B cell (primary cell): ENCODE measurements at regions not wholly inside any gene's neighbourhood (a gene's known extent, or its start where the extent isn't known, plus 50 kb on each side); places are given as distances from the start of the nearest gene placed in this dataset.

Experiments used
- EZH2 ChIP-seq: IDR thresholded peaks from 2 replicates; pipeline ENCODE4 v1.6.1; 2012; ENCODE audit warnings: borderline replicate concordance, low read depth, mild to moderate bottlenecking, moderate library complexity, low read length; ENCODE audit not compliant: insufficient read depth, poor library complexity, severe bottlenecking
- TF ChIP-seq, protein P1 (sequence below): fragments of 200-600 bp; IDR thresholded peaks from one replicate; pipeline ENCODE4 v1.8.0; 2022; ENCODE audit warnings: antibody characterized with exemption, mild to moderate bottlenecking

- TF ChIP-seq, protein P1, sequence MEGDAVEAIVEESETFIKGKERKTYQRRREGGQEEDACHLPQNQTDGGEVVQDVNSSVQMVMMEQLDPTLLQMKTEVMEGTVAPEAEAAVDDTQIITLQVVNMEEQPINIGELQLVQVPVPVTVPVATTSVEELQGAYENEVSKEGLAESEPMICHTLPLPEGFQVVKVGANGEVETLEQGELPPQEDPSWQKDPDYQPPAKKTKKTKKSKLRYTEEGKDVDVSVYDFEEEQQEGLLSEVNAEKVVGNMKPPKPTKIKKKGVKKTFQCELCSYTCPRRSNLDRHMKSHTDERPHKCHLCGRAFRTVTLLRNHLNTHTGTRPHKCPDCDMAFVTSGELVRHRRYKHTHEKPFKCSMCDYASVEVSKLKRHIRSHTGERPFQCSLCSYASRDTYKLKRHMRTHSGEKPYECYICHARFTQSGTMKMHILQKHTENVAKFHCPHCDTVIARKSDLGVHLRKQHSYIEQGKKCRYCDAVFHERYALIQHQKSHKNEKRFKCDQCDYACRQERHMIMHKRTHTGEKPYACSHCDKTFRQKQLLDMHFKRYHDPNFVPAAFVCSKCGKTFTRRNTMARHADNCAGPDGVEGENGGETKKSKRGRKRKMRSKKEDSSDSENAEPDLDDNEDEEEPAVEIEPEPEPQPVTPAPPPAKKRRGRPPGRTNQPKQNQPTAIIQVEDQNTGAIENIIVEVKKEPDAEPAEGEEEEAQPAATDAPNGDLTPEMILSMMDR: no peak
- TF ChIP-seq EZH2: no peak
Measured at GRCh38 chr13:109301276-109301675, 485.1 kb downstream of the IRS2 start.
